Thyroid gland (tissue), 4 donors: ENCODE measurements at regions not wholly inside any gene's neighbourhood (a gene's known extent, or its start where the extent isn't known, plus 50 kb on each side); places are given as distances from the start of the nearest gene placed in this dataset.

Experiments used
- POLR2A ChIP-seq, 2 donors: fragments of 450-650 bp; IDR thresholded peaks; one replicate each; pipeline ENCODE4 v1.6.1; 2017; ENCODE audit warnings: antibody characterized with exemption in 2 of 2, mild to moderate bottlenecking in 2 of 2, moderate library complexity in 1 of 2
- TF ChIP-seq, protein P1 (sequence below), 6 experiments: fragments of 200-600 bp in 3 of 6; fragments of 450-650 bp in 3 of 6; sonication (generic) in 3 of 6; IDR thresholded peaks; one replicate each; pipeline ENCODE4 v1.5.1; 2016 to 2019; ENCODE audit warnings: antibody characterized with exemption in 6 of 6, mild to moderate bottlenecking in 2 of 6, inconsistent platforms in 1 of 6, moderate library complexity in 1 of 6

DNA sequence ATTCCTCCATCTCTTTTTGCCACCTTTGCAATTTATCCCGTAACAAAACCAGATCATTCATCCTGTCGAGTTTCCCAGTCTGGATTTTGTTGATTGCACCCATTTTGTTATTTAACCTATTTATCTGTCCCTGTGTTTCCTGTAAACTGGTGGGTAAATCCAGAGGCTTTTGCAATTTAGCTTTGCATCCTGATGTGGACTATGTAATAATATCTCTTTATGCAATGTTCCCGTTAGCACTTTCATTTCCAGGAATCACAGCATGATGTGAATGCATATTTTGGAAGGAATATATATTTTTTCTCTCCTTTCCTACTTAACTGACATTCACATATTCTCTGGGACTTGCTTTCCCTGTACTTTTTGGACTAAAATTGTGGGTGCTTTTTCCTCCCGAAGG, 240.3 kb upstream of the GAS1 start:
- no peak for TF ChIP-seq POLR2A (IDR thresholded peaks at IDR 0.05)
- TF ChIP-seq, protein P1, sequence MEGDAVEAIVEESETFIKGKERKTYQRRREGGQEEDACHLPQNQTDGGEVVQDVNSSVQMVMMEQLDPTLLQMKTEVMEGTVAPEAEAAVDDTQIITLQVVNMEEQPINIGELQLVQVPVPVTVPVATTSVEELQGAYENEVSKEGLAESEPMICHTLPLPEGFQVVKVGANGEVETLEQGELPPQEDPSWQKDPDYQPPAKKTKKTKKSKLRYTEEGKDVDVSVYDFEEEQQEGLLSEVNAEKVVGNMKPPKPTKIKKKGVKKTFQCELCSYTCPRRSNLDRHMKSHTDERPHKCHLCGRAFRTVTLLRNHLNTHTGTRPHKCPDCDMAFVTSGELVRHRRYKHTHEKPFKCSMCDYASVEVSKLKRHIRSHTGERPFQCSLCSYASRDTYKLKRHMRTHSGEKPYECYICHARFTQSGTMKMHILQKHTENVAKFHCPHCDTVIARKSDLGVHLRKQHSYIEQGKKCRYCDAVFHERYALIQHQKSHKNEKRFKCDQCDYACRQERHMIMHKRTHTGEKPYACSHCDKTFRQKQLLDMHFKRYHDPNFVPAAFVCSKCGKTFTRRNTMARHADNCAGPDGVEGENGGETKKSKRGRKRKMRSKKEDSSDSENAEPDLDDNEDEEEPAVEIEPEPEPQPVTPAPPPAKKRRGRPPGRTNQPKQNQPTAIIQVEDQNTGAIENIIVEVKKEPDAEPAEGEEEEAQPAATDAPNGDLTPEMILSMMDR (IDR thresholded peaks at IDR 0.05): no peak
